ENCODE measurements at regions not wholly inside any gene's neighbourhood (a gene's known extent, or its start where the extent isn't known, plus 50 kb on each side); places are given as distances from the start of the nearest gene placed in this dataset.

GRCh38 chr17:52895272-52895671 is 736.8 kb upstream of the CA10 start:
- no peaks in the 10 kb centered on the region for H3K9me3 ChIP-seq (ENCODE audit: control insufficient read depth, low read depth, low read length)
- H3K36me3 ChIP-seq (ENCODE audit: control insufficient read depth in 2 of 2, extremely low read depth in 1 of 2, insufficient read depth in 2 of 2, low read length in 2 of 2) = no peaks in the 10 kb centered on the region
- no peak overlapping the region for H2AFZ ChIP-seq (ENCODE audit: control insufficient read depth, low read length)
- TF ChIP-seq CTCF (optimal IDR thresholded peaks at IDR 0.05 in 1 of 3, IDR thresholded peaks at IDR 0.05 in 1 of 3, conservative IDR thresholded peaks at IDR 0.05 in 1 of 3; ENCODE audit: extremely low read depth in 1 of 3, insufficient read depth in 2 of 3, low read length in 3 of 3) = no peak
- TF ChIP-seq EZH2 (IDR thresholded peaks at IDR 0.05; ENCODE audit: low read length) = no peak
- H3K4me2 ChIP-seq (ENCODE audit: control insufficient read depth, extremely low read depth, insufficient read depth, low read depth, low read length) = no peak overlapping the region
- FAIRE-seq (no peak), DNase-seq (ENCODE audit: low read depth, low spot score) (no peak)
- H3K4me3 ChIP-seq (ENCODE audit: control insufficient read depth in 2 of 3, extremely low read depth in 1 of 3, insufficient read depth in 2 of 3, low read depth in 1 of 3, low read length in 3 of 3) = no peak overlapping the region
- dilution Hi-C loops (cut with MboI; ENCODE audit: extremely low pct_ligation_motif_present, low sequenced_read_pairs) = no loop called here
- H3K4me1 ChIP-seq (ENCODE audit: control insufficient read depth, extremely low read depth, insufficient read depth, low read length) = no peaks in the 10 kb centered on the region
- H3K27ac ChIP-seq (ENCODE audit: control insufficient read depth, insufficient read depth, low read length) = no peak overlapping the region
- H3K27me3 ChIP-seq (ENCODE audit: control insufficient read depth, extremely low read depth, insufficient read depth, low read length) = no peaks in the 10 kb centered on the region
- no peaks in the 10 kb centered on the region for H3K9me1 ChIP-seq (ENCODE audit: control insufficient read depth, extremely low read depth, insufficient read depth, low read length)
- H3K9ac ChIP-seq (ENCODE audit: control insufficient read depth, extremely low read depth, insufficient read depth, low read length) = no peak overlapping the region
- no peaks in the 10 kb centered on the region for H4K20me1 ChIP-seq (ENCODE audit: control insufficient read depth, extremely low read depth, insufficient read depth, low read length)
- H3K79me2 ChIP-seq (ENCODE audit: control insufficient read depth, insufficient read depth, low read length) = no peaks in the 10 kb centered on the region

- H3K27ac ChIP-seq (ENCODE audit: control insufficient read depth, insufficient read depth, low read length) = no peak overlapping the region
- no peaks in the 10 kb centered on the region for H3K27me3 ChIP-seq (ENCODE audit: control insufficient read depth, extremely low read depth, insufficient read depth, low read length)
- H2AFZ ChIP-seq (ENCODE audit: control insufficient read depth, low read length) = no peak overlapping the region
- H3K4me2 ChIP-seq (ENCODE audit: control insufficient read depth, extremely low read depth, insufficient read depth, low read depth, low read length) = no peak overlapping the region
- FAIRE-seq (no peak), DNase-seq (ENCODE audit: low read depth, low spot score) (no peak)
- no peaks in the 10 kb centered on the region for H3K79me2 ChIP-seq (ENCODE audit: control insufficient read depth, insufficient read depth, low read length)
- no peaks in the 10 kb centered on the region for H3K4me1 ChIP-seq (ENCODE audit: control insufficient read depth, extremely low read depth, insufficient read depth, low read length)
- dilution Hi-C loops (cut with MboI; ENCODE audit: extremely low pct_ligation_motif_present, low sequenced_read_pairs) = no loop called here
- H3K9me1 ChIP-seq (ENCODE audit: control insufficient read depth, extremely low read depth, insufficient read depth, low read length) = no peaks in the 10 kb centered on the region
- H3K9me3 ChIP-seq (ENCODE audit: control insufficient read depth, low read depth, low read length) = no peaks in the 10 kb centered on the region
- no peaks in the 10 kb centered on the region for H3K36me3 ChIP-seq (ENCODE audit: control insufficient read depth in 2 of 2, extremely low read depth in 1 of 2, insufficient read depth in 2 of 2, low read length in 2 of 2)
- no peak for TF ChIP-seq CTCF (optimal IDR thresholded peaks at IDR 0.05 in 1 of 3, IDR thresholded peaks at IDR 0.05 in 1 of 3, conservative IDR thresholded peaks at IDR 0.05 in 1 of 3; ENCODE audit: extremely low read depth in 1 of 3, insufficient read depth in 2 of 3, low read length in 3 of 3)
- no peaks in the 10 kb centered on the region for H4K20me1 ChIP-seq (ENCODE audit: control insufficient read depth, extremely low read depth, insufficient read depth, low read length)
- no peak overlapping the region for H3K4me3 ChIP-seq (ENCODE audit: control insufficient read depth in 2 of 3, extremely low read depth in 1 of 3, insufficient read depth in 2 of 3, low read depth in 1 of 3, low read length in 3 of 3)
- H3K9ac ChIP-seq (ENCODE audit: control insufficient read depth, extremely low read depth, insufficient read depth, low read length) = no peak overlapping the region
Observed at GRCh38 chr17:52892334-52892733, 733.8 kb upstream of the CA10 start.
